NCI-H1694 (cell line): ENCODE measurements at regions not wholly inside any gene's neighbourhood (a gene's known extent, or its start where the extent isn't known, plus 50 kb on each side); places are given as distances from the start of the nearest gene placed in this dataset.

ENCODE experiments used
- DNase-seq: peaks from one replicate; lab custom pipeline; 2025; lab: John Stamatoyannopoulos, UW

DNA sequence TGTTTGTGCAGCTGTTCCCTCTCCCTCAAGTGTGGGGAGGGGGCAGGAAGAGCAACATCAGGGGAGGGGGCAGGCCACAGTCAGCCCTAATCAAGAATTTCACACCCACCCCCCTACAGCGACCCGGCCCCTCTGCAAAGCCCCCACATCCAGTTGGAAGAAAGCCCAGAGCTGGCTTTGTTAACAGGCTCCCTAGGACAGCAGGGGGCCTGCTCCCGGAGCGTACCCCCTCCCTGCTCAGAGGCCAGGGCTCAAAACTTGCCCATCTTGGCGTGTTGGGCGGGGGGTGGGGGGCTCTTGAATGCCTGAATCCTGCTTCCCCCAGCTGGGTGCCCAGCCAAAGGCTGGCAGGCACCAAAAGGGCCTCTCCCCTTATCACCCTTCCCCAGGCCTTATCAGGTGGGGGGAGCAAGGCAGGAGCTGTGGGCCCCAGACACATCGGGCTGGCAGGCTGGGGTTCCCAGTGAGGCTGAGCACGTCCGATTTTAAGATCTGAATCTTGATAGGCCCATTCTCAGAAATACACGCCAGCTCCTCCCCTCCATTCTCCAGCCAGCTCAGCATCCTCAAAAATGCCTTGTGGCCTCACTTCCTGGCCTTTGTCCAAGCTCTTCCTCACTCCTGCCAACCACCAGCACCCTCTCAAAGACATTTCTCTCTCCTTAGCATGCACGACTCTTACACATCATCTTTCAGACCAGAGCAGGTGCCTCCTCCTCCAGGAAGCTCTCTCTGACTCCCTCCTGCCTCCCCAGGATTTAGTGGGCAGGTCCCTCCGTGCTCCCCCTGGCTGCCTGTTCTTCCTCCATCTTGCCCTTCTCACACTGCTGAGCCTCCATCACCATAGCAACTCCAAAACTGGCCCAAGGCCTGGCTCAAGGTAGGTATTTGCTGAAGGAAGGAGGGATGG, 384.8 kb downstream of the MN1 start:
- DNase-seq = no peak

DNA sequence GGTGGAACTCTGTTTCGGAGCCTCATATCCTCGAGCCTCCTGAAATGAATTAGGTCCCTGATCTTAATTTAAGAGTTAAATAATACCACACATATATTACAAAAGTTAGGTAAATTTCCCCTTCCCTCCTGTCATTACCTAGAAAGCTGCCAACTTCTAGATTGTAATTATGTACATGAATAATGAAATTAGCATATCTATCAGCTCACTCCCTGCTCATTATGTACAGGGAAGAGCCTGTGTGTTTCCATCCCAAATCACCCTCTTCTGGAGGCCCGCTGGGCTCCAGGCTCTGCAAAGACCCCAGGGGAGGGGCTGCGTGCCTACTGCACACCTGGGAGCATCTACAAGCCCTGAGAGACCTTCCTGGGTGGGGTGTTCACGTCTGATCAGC, 384.1 kb downstream of the MN1 start:
- no peak for DNase-seq

DNA sequence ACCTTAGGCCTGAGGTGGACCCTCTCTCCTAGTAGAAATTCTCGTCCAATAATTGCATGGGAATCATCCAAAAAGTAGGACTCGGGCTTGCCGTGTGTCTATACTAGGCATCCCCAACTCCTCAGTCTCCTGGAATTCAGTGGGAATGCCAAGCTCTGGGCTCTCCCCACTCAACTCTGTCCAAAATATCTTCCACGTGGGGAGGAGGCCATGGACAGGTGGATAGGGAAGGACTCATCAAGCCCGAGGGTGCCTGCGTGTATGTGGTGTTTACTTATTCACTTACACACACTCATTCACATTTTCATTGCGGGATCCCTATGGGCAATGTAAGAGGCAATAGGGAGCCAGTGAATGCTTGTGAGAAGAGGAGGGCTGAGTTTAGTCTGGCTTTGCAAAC, 383.3 kb downstream of the MN1 start:
- no peak for DNase-seq

DNA sequence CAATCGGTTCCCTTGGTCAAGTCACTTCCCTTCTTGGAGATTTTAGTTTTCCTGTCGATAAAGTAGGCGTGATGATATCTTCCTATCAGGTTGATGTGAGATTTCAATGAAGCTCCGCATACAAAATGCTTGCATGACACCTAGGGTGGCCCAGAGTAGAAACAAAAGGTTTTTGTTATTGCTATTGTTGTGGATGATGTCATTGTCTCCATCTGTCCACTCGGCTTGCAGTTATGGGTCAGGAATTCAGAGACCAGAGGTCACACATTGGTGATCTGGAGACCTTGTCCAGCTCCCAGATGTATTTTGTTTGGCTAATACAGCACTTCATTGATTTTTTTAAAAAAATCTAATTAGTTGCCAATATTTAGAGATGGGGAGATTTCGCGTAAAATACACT, 382.1 kb downstream of the MN1 start:
- no peak for DNase-seq

DNA sequence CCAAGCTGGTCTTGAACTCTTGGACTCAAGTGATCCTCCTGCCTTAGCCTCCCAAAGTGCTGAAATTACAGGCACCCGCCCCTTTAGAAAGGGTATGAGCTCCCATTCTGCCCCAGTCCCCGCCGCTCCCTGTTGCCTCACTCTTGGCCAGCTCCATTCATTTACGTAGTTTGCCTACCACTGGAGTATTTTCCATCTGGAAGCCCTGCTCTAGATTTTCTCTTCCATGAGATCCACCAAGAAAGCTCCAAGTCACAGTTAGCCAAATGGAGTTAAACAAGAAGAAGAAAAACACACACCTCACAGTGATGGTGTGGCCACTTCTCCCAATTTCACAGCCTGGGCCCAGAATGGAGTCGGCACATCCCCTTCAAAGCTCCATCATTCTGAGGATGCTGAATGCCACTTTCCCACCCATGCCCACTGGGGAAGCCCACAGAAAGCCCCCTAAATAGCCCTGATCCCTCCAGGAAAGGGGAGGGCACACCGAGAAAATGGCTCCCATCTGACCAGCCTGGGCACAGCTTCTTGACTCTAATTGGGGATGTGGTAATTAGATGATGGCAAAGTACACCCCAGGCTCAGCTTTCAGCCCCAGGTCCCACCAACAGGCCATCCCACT, 381.2 kb downstream of the MN1 start:
- no peak for DNase-seq

DNA sequence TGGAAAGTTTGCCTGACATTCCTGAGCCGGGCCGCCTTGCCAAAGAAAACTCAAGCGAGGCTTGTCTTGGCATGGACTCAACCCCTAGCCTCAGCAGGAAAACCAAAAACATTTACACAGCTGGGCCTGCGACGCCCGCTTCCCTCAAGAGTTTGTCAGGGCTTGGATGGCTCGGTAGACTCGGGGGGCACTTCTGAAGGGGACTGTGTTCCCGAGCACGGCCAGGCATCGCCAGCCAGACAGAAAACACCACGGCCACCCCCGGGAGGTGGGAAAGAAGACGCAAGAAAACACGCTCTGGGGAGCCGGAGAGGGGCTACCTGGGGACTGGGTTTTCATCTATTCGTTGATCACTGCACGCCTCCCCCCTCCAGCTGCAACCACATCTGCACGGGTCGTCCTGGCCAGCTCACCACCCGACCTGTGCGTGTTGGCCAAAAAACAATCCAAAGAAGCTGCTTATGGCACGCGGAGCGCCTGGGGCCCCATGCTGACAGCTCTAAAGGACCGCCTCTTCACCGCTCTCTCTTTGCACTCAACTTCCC, 380.7 kb downstream of the MN1 start:
- no peak for DNase-seq

DNA sequence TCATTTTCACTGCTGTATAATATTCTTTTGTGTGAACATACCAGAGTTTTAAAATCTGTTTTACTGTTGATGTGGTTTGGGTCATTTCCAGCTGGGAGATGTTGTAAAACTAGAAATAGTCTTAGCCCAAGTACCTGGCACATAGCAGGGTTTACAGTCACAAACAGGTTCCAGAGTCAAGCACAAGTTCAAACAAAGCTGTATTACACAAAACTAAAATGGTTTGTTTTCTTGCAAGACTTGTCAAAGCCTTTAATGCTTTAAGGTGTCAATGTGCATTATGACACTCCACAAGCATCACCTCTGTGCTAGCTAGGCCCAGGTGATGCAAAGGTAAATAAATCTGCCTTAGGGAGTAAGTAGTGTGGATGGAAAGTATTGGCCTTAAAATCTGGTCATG, 379.1 kb downstream of the MN1 start:
- no peak for DNase-seq

DNA sequence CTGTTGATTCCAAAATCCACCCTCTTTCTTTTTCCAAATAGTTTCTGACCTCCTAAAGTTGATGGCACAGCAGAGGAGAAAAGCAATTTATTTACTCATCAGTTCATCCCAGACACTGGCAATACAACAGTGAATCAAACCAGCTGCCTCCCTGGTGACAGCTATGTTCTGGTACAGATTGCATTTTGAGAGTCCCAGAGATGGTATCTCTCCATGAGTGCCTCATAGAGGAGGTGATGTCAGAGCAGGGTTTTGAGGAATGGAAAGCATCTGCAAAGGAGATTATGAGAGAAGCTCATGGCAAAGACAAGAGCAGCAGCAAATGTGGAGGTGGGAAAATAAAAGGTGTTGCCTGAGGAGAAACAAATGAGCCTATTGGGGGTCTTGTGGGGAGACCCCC, 377.2 kb downstream of the MN1 start:
- no peak for DNase-seq

DNA sequence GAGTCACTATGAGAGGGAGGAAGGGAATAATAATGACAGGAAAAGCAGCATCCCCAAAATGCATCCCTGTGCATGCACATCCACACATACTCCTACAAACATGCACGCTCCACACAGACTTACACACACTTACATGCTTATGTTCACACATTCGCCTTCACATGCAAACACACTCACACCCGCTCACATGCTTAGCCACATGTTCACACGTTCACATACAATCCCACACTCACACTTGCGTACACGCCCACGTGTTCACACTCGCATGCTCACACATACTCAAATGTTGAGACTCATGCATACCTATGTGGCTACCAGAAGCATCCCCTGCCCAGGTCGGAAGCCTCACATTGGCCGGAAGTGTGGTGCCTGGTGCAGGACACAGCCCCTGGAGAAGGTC, 372.1 kb downstream of the MN1 start:
- DNase-seq = no peak

DNA sequence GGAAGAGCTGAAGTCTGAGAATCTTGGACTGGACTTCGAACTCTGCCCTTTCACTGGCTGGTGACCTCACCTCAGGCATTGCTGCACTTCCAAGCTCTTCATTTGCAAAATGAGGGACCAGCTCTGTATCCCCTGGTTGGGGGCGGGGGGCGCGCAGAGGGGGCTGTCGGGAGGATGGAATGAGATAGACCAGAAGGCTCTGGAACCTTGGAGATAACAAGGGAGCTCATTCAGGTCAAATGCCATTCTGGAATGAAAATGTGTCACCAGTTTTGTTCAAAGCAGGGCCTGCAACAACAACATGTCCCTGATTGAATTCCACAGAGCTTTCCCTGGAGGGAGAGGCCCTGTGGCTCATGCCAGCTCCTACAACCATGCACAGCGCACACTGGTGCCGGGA, 370.5 kb downstream of the MN1 start:
- DNase-seq = no peak

DNA sequence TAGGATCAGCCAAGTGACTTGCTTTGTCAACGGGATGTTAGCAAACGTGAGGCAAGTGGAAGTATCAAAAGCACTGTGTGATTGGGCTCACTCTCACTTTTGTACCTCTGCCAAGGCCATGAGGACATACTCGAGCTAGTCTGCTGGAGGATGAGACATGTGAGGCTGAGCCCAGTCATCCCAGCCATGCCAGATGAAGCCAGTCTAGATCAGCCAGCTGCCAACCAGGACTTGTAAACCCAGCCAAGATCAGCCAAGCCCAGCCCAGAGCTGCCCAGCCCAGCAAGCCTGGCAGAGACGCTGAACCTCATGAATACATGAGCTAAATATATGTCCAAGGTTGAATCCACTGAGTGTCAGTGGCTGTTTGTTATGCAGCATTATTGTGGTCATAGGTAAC, 369.7 kb downstream of the MN1 start:
- no peak for DNase-seq

DNA sequence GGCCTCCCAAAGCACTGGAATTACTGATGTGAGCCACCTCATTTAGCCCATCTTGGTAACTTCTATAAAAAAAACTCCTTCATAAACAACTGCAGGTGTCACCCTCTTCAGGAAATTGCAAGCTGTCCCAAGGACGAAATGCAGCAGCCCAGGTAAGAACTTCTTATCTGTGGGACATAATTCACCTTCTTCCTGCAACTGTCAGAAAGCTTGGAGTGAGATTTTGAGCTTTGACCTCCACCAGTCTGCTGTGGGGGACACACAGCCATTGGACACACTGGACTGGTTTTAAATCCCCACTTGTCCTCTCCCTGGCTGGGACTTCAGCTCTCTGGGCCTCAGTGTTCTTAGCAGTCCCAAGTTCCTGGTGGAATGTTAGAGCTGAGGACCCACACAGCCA, 368.5 kb downstream of the MN1 start:
- DNase-seq = no peak

DNA sequence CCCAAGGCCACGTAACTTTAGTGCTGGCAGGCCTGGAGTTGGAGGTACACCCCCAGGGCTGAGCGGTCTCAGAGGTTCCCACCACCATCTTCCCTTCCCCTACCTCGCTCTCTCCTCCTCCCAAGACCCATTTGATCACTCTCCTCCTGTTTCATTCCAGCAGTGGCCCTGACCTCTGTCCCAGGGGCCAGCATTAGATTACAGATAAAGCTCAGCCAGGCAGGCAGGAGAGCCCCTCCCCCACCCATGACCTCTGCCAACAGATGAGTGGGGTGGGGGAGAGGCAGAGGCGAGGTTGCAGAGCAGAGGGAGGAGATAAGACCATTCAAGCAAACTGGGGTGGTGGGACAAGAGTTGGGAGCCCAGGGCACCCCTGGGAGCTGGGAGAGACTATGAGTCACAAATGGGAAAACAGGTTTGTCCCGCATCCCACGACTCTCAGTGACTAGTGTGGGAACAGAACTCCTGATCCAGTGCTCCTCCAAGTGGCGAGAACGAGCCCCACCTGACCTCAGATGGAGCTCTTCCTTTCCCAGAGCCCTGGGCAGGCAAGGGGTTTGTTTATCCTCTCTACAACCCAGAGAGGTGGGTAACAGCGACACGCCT, 367.9 kb downstream of the MN1 start:
- no peak for DNase-seq

DNA sequence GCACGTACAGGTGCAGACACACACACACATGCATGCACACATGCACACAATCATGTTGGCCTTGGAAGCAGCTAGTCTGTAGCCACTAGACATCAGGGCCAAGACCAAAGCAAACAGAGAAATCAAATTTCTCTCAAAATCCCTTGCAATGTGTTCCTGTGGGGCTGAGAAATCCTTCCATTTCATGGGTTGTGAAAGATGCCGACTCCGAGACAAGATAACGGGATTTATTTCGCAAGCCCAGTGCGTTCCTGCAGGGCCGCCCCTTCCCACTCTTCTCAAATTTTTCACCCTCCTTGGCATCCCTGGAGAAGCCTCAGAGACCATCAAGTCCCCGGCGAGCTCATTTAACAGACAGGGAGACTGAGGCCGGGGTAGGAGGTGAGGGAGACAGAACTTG, 366.7 kb downstream of the MN1 start:
- DNase-seq = no peak

DNA sequence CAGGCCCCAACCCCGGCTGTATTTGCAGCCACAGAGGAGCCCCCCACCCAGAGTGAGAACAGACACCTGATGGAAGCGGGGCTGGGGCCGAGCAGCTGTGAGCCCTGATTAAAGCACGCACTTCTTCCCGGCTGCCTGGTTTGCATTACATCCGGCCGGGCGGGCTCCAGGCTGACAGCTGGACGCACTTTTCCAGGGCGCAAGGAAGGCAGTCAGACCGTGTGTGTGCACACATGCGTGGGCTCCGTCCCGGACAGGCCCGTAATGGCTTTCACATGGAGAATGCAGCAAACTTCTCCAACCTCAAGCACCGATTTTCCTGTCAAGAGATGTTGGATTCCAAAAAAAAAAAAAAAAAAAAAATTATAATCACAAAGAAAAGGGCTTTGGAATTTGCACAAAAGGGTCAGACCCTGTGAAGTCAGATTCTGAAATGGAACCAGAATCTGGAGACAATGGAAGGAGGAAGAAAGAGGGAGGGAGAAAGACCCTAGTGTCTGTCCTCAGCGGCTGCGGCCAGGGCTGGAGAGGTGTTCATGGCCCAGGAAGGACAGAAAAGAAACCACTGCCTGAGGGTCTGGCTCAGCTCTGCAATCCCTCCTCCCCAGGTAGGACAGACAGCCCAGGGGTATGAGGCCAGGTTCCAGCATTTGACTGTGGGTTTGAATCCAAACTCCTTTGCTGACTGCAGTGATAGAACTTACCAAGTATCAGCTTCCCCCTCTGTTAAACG, 365.5 kb downstream of the MN1 start:
- no peak for DNase-seq

DNA sequence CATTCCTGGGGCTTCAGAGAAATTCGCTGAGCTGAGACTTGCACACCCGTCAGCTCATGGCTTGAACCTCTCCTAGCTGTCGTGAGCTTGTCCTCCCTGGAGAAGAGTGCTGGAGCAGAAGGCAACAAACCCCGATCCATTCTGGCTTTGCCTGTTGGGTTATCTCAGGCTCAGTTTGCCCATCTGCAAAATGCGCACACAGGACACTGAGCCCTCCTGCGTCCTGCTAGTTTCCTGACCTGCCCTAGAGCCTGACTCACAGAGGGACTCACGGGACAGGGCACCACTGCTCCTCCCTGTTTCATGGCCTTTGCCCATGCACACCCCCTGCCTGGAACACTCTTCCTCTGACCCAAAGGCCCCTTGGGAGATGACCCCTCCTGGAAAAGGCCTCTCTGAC, 365.0 kb downstream of the MN1 start:
- DNase-seq = no peak

DNA sequence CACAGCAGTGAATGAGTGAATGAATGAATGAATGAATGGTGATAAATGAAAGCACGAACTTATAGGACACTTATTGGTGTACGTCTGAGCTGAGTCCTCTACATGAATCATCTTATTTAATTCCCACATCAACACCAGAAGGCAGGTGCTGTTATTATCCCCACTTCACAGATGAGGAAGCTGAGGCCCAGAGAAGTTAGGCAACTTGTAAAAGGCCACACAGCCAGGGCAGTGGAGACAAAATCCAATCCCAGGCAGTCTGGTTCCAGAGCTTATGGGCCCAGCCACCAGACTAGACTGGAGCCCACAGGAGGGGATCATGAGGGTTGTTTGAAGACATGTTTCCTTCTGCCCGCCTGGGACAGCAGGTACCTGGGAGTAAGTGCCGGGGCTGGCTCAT, 364.0 kb downstream of the MN1 start:
- no peak for DNase-seq

DNA sequence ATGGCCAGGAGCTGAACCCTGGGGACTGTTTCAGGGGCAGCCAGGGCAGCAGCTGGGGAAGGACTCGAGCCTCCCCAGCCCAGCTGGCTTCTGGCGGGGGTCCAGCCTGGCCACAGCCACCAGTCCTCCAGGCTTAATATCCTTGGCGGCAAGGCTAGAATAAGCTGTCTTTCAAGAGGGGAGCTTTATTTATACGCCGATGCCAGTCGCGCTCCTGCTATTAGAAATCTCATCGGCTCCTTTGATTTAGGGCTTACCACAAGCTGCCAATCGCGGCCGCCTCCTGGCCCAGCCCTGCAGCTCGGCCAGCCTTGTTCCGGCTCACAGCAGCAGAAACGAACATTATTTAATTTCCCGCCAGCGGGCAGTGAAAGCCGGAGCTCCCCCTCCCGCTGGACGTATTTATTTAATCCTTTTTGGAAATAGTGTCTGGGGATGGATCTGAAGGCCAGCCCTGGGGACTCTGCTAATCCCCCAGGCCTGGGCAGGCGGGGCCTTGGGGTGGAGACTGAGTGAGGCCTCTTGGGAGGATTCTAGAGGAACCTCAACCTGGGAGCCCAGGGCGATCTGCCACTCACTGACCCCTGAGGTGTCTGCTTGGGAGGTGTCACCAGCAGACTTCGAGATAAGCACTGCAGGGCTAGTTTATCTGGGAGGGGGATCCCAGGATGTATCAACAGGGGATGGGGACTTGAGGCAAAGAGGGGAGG, 363.1 kb downstream of the MN1 start:
- no peak for DNase-seq

DNA sequence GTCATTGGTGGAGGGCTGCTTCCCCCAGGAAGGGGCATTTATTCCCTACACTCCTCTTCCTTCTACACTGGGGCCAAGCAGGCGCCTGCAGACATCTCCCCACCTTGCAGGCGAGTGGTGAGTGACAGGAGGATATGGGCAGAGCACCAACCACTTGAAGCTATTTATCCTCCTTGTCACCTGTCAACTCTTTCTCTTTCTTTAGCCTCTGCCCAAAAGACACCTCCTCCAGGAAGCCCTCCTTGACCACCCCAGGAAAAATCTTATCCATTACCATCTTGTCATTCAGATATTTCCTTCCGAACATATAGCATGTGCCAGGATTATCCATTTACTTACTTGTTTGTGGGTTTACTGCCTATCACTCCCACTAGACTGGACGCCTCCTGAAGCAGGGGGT, 362.4 kb downstream of the MN1 start:
- no peak for DNase-seq

DNA sequence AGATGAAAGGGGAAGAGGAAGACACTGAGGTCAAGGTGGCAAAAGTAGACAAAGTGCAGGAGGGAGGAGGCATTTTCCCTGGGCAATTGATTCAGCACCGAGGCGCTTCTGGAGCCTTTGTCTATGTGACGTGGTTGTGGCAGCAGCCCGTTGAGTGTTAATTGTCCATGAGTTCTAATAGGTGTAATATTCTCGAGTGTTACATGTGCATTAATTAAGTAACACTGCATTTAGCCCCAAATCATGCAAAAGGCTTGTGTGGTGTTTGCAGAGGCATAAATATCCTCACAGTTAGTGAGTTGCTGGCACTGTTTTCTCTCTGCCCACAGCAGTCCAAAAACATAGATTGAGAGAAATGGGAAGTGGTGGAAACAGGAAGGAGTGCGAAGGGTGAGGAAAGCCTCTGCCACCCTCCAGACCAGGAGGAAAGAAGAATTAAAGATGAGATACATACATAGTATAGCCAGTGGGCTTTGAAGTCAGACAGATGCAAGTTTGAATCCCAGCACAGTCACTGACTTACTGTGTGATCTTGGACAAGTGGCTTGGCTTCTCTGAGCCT, 361.2 kb downstream of the MN1 start:
- no peak for DNase-seq

DNA sequence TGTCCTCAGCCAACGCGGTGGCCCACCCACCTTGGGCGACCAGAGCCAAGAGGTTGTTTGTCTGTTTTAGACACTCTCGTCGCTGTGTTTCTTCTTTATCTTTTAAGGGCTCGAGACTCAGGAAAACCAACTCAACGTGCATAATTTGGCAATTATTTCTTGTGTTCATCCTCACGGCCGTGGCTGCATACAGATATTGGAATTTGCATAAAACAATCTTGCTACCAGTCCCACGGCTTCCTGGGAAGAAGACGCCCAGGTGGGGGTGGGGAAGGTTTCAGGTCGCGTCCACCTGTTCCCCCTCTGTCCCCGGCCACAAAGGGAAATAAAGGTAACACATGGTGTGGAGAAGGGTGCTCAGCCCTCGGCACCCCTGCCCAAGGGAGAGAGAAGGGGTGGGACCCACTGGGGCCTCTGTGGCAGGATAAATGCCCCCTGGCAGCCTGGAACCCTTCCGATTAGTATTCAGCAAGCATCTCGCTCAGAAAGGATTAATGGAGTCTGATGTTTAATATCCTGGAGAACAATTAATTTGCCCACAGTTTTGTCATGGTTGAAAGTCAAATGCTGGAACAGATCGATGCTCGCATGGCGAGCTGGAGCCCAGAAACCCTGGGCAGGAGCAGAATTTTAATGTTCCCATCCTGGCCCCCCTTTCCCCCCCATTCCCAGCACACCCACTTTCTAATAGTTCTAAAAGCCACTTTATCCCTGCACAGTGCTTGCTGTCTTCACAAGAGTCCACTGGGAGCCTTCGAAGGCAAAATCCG, 359.7 kb downstream of the MN1 start:
- no peak for DNase-seq
